ENCODE measurements at regions not wholly inside any gene's neighbourhood (a gene's known extent, or its start where the extent isn't known, plus 50 kb on each side); places are given as distances from the start of the nearest gene placed in this dataset.
"Not testable (repeated sequence)": the region's sequence is repeated elsewhere in the genome, so short reads cannot be mapped to it uniquely, and the experiment has no call there.

- not testable (repeated sequence) for DNase-seq (ENCODE audit: low read depth in 2 of 3, low spot score in 2 of 3)
Measured at GRCh38 chr2:21908712-21909380, 785.1 kb downstream of the TDRD15 start.

GRCh38 chr2:21910832-21911507 is 787.2 kb downstream of the TDRD15 start:
- DNase-seq (ENCODE audit: low read depth in 2 of 3, low spot score in 2 of 3), result no peak

- DNase-seq (ENCODE audit: low read depth in 2 of 3, low spot score in 2 of 3), result no peak
Measured at GRCh38 chr2:21912405-21912804, 788.6 kb downstream of the TDRD15 start.

- no peak for DNase-seq (ENCODE audit: low read depth in 2 of 3, low spot score in 2 of 3)
Measured at GRCh38 chr2:21915201-21915600, 791.4 kb downstream of the TDRD15 start.

GRCh38 chr2:21916934-21917522 is 793.3 kb downstream of the TDRD15 start:
- DNase-seq (ENCODE audit: low read depth in 2 of 3, low spot score in 2 of 3), result no peak

GRCh38 chr2:21920721-21921120 is 797.0 kb downstream of the TDRD15 start:
- no peak for DNase-seq (ENCODE audit: low read depth in 2 of 3, low spot score in 2 of 3)

GRCh38 chr2:21924640-21925285 is 801.0 kb downstream of the TDRD15 start:
- no peak for DNase-seq (ENCODE audit: low read depth in 2 of 3, low spot score in 2 of 3)

- no peak for DNase-seq (ENCODE audit: low read depth in 2 of 3, low spot score in 2 of 3)
Measured at GRCh38 chr2:21928292-21928691, 804.5 kb downstream of the TDRD15 start.

GRCh38 chr2:21930226-21930625 is 806.5 kb downstream of the TDRD15 start:
- DNase-seq (ENCODE audit: low read depth in 2 of 3, low spot score in 2 of 3), result no peak

GRCh38 chr2:21939967-21940366 is 816.2 kb downstream of the TDRD15 start:
- no peak for DNase-seq (ENCODE audit: low read depth in 2 of 3, low spot score in 2 of 3)

- no peak for DNase-seq (ENCODE audit: low read depth in 2 of 3, low spot score in 2 of 3)
Measured at GRCh38 chr2:21944536-21944935, 820.8 kb downstream of the TDRD15 start.

- DNase-seq (ENCODE audit: low read depth in 2 of 3, low spot score in 2 of 3), result no peak
Measured at GRCh38 chr2:21945658-21946057, 821.9 kb downstream of the TDRD15 start.

GRCh38 chr2:21947046-21947445 is 823.3 kb downstream of the TDRD15 start:
- DNase-seq (ENCODE audit: low read depth in 2 of 3, low spot score in 2 of 3), result no peak

GRCh38 chr2:21966139-21966538 is 842.4 kb downstream of the TDRD15 start:
- no peak for DNase-seq (ENCODE audit: low read depth in 2 of 3, low spot score in 2 of 3)

GRCh38 chr2:21970971-21971370 is 847.2 kb downstream of the TDRD15 start:
- DNase-seq (ENCODE audit: low read depth in 2 of 3, low spot score in 2 of 3), result no peak

GRCh38 chr2:21972586-21972985 is 848.8 kb downstream of the TDRD15 start:
- no peak for DNase-seq (ENCODE audit: low read depth in 2 of 3, low spot score in 2 of 3)

- DNase-seq (ENCODE audit: low read depth in 2 of 3, low spot score in 2 of 3), result no peak
Measured at GRCh38 chr2:21981127-21981526, 857.4 kb downstream of the TDRD15 start.

- no peak for DNase-seq (ENCODE audit: low read depth in 2 of 3, low spot score in 2 of 3)
Measured at GRCh38 chr2:21993002-21993401, 869.2 kb downstream of the TDRD15 start.

GRCh38 chr2:21996339-21996738 is 872.6 kb downstream of the TDRD15 start:
- no peak for DNase-seq (ENCODE audit: low read depth in 2 of 3, low spot score in 2 of 3)

GRCh38 chr2:21999522-21999921 is 875.8 kb downstream of the TDRD15 start:
- no peak for DNase-seq (ENCODE audit: low read depth in 2 of 3, low spot score in 2 of 3)

GRCh38 chr2:22002066-22002465 is 878.3 kb downstream of the TDRD15 start:
- DNase-seq (ENCODE audit: low read depth in 2 of 3, low spot score in 2 of 3), result no peak

- no peak for DNase-seq (ENCODE audit: low read depth in 2 of 3, low spot score in 2 of 3)
Measured at GRCh38 chr2:22003270-22003669, 879.5 kb downstream of the TDRD15 start.

Data from hematopoietic multipotent progenitor cell (in vitro differentiated cells).